Body of pancreas (tissue), 4 donors: ENCODE measurements at regions not wholly inside any gene's neighbourhood (a gene's known extent, or its start where the extent isn't known, plus 50 kb on each side); places are given as distances from the start of the nearest gene placed in this dataset.

Experiments used
- CTCF ChIP-seq, 7 experiments: fragments of 450-650 bp in 4 of 7; fragments of 200-600 bp in 3 of 7; sonication (generic) in 3 of 7; IDR thresholded peaks; one replicate each; pipeline ENCODE4 v1.5.1; 2016 to 2019; ENCODE audit warnings: antibody characterized with exemption in 7 of 7
- POLR2A ChIP-seq, 3 donors: fragments of 450-650 bp; IDR thresholded peaks; one replicate each; pipeline ENCODE4 v1.6.1; 2016; ENCODE audit warnings: antibody characterized with exemption in 3 of 3, mild to moderate bottlenecking in 2 of 3

GRCh38 chr11:95414217-95414616 is 183.2 kb upstream of the SESN3 start:
- TF ChIP-seq CTCF (IDR thresholded peaks at IDR 0.05) (no peak), POLR2A (IDR thresholded peaks at IDR 0.05) (no peak)
